OCI-LY1 (cell line): ENCODE measurements at regions not wholly inside any gene's neighbourhood (a gene's known extent, or its start where the extent isn't known, plus 50 kb on each side); places are given as distances from the start of the nearest gene placed in this dataset.

ENCODE experiments used
- H2AFZ ChIP-seq: fragments of 200-600 bp; sonication (generic), shearing (Covaris generic); 2 replicates; pipeline ENCODE4 v1.6.0; 2014; ENCODE audit warnings: antibody characterized with exemption, mild to moderate bottlenecking, low read length
- H3F3A ChIP-seq: fragments of 200-600 bp; sonication (generic), shearing (Covaris generic); 2 replicates; pipeline ENCODE4 v1.6.0; 2014; ENCODE audit warnings: mild to moderate bottlenecking, antibody characterized with exemption, low read length, moderate library complexity; ENCODE audit not compliant: insufficient read depth
- H3K27ac ChIP-seq: fragments of 200-600 bp; sonication (generic); 2 replicates; pipeline ENCODE4 v1.5.1; 2014; ENCODE audit warnings: low read length, mixed run types, mild to moderate bottlenecking, low read depth; ENCODE audit not compliant: poor library complexity, severe bottlenecking
- H3K27me3 ChIP-seq: fragments of 200-600 bp; sonication (generic); 2 replicates; pipeline ENCODE4 v1.6.0; 2014; ENCODE audit warnings: antibody characterized with exemption, mild to moderate bottlenecking, low read length, moderate library complexity; ENCODE audit not compliant: insufficient read depth
- H3K36me3 ChIP-seq: fragments of 200-600 bp; sonication (generic); 2 replicates; pipeline ENCODE4 v1.6.1; 2014; ENCODE audit warnings: mild to moderate bottlenecking, antibody characterized with exemption, low read length, moderate library complexity, mixed read lengths; ENCODE audit not compliant: insufficient read depth
- H3K4me1 ChIP-seq: fragments of 200-600 bp; sonication (generic); 2 replicates; pipeline ENCODE4 v1.5.1; 2014; ENCODE audit warnings: mild to moderate bottlenecking, low read length, moderate library complexity; ENCODE audit not compliant: insufficient read depth, severe bottlenecking
- H3K4me2 ChIP-seq: fragments of 200-600 bp; sonication (generic), shearing (Covaris generic); 2 replicates; pipeline ENCODE4 v1.6.1; 2014; ENCODE audit warnings: low read length
- H3K4me3 ChIP-seq: fragments of 200-600 bp; sonication (generic); 2 replicates; pipeline ENCODE4 v1.5.1; 2014; ENCODE audit warnings: low read length, low read depth, mild to moderate bottlenecking, mixed read lengths; ENCODE audit not compliant: poor library complexity, severe bottlenecking
- H3K79me2 ChIP-seq: fragments of 200-600 bp; shearing (Covaris generic); 2 replicates; pipeline ENCODE4 v1.6.1; 2016; ENCODE audit warnings: mixed run types, low read length, mixed read lengths; ENCODE audit not compliant: insufficient read depth
- H3K9ac ChIP-seq: fragments of 200-600 bp; sonication (generic), shearing (Covaris generic); 2 replicates; pipeline ENCODE4 v1.6.1; 2014; ENCODE audit warnings: mild to moderate bottlenecking, low read length, mixed read lengths
- H3K9me2 ChIP-seq: fragments of 200-600 bp; sonication (generic), shearing (Covaris generic); 2 replicates; pipeline ENCODE4 v1.6.1; 2014; ENCODE audit warnings: low read depth, mild to moderate bottlenecking, low read length, mixed read lengths
- H3K9me3 ChIP-seq: fragments of 200-600 bp; shearing (Covaris generic); 2 replicates; pipeline ENCODE4 v1.6.1; 2014; ENCODE audit warnings: low read length, mixed read lengths
- H4K20me1 ChIP-seq: fragments of 200-600 bp; sonication (generic), shearing (Covaris generic); 2 replicates; pipeline ENCODE4 v1.6.0; 2016; ENCODE audit warnings: mild to moderate bottlenecking, low read length; ENCODE audit not compliant: insufficient read depth
- CTCF ChIP-seq: fragments of 200-600 bp; sonication (generic), shearing (Covaris generic); IDR thresholded peaks from 2 replicates; pipeline ENCODE4 v1.5.1; 2017; ENCODE audit warnings: mild to moderate bottlenecking, antibody characterized with exemption, low read length, moderate library complexity, mixed read lengths
- EZH2 ChIP-seq: fragments of 200-600 bp; sonication (generic), shearing (Covaris generic); IDR thresholded peaks from 2 replicates; pipeline ENCODE4 v1.8.0; 2017; ENCODE audit warnings: borderline replicate concordance, mixed run types, mild to moderate bottlenecking, antibody characterized with exemption, low read length, moderate library complexity, mixed read lengths

DNA sequence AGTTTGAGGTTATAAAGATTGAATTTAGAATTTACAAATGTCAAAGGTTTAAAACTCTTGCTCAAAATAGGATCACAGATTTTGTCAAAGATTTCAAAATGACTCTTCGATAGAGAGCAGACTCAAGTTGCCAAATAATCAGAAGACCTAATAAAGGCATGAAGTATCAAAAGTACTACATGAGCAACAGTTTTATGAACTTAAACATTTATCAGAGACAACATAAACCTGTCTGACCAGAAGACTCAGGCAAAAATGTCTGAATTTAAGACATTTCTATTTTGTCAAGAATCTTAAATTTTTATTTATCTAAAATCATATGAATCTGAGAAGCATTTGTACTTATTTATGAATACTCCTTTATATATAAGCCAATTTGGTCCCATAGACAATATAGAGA, 330.9 kb downstream of the PTPRU start:
- TF ChIP-seq CTCF (no peak), EZH2 (no peak)
- H3K9me2 ChIP-seq = no peaks in the 10 kb centered on the region
- H2AFZ ChIP-seq = no peak overlapping the region
- no peaks in the 10 kb centered on the region for H3K36me3 ChIP-seq
- peaks cover 11% of the 10 kb centered on the region; the same call in 1 of the 2 replicates for H3K9me3 ChIP-seq
- no peaks in the 10 kb centered on the region for H3K27me3 ChIP-seq
- no peaks in the 10 kb centered on the region for H3F3A ChIP-seq
- no peak overlapping the region for H3K4me2 ChIP-seq
- H3K27ac ChIP-seq = no peak overlapping the region
- H3K9ac ChIP-seq = no peak overlapping the region
- no peaks in the 10 kb centered on the region for H3K79me2 ChIP-seq
- H3K4me3 ChIP-seq = no peak overlapping the region
- no peaks in the 10 kb centered on the region for H4K20me1 ChIP-seq
- no peaks in the 10 kb centered on the region for H3K4me1 ChIP-seq

GRCh38 chr1:29565490-29565889, 329.2 kb downstream of the PTPRU start:
- Histone ChIP-seq H3K9me3 (peaks cover 11% of the 10 kb centered on the region; the same call in 1 of the 2 replicates), H3K27ac (no peak overlapping the region), H3K4me2 (no peak overlapping the region), H3F3A (no peaks in the 10 kb centered on the region), H3K36me3 (no peaks in the 10 kb centered on the region), H4K20me1 (no peaks in the 10 kb centered on the region), H2AFZ (no peak overlapping the region), H3K9me2 (no peaks in the 10 kb centered on the region), H3K9ac (no peak overlapping the region), H3K79me2 (no peaks in the 10 kb centered on the region), H3K27me3 (no peaks in the 10 kb centered on the region), H3K4me3 (no peak overlapping the region), H3K4me1 (no peaks in the 10 kb centered on the region)
- TF ChIP-seq EZH2 (no peak), CTCF (no peak)

DNA sequence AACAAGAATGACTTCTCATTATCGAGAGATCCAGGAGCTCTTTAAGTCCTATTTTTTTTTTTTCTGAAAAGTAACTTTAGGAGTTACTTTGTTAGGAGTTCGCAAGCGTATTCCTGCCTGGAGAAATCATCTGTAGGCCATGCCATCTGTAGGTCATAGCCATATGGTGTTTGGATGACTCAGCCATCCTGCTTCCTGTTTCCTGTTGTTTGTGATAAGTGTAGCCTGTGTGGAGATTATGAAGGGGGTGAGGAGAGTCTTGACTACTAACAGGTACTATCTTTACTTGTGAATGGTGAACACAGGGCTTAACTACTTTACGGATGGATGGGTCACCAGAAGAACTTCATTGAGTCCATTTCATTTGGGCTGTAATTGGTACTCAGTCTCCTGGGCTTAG, 327.2 kb downstream of the PTPRU start:
- no peaks in the 10 kb centered on the region for H3F3A ChIP-seq
- H3K9me3 ChIP-seq = peaks cover 11% of the 10 kb centered on the region; the same call in 1 of the 2 replicates
- no peaks in the 10 kb centered on the region for H3K36me3 ChIP-seq
- H3K4me2 ChIP-seq = no peak overlapping the region
- no peaks in the 10 kb centered on the region for H3K79me2 ChIP-seq
- H2AFZ ChIP-seq = no peak overlapping the region
- H3K4me1 ChIP-seq = no peaks in the 10 kb centered on the region
- H3K4me3 ChIP-seq = no peak overlapping the region
- no peaks in the 10 kb centered on the region for H3K27me3 ChIP-seq
- no peak overlapping the region for H3K27ac ChIP-seq
- H4K20me1 ChIP-seq = no peaks in the 10 kb centered on the region
- H3K9me2 ChIP-seq = no peaks in the 10 kb centered on the region
- no peak for TF ChIP-seq CTCF
- no peak for TF ChIP-seq EZH2
- H3K9ac ChIP-seq = no peak overlapping the region
